ENCODE measurements at regions not wholly inside any gene's neighbourhood (a gene's known extent, or its start where the extent isn't known, plus 50 kb on each side); places are given as distances from the start of the nearest gene placed in this dataset.
"Not testable (repeated sequence)": the region's sequence is repeated elsewhere in the genome, so short reads cannot be mapped to it uniquely, and the experiment has no call there.

- H3K9me3 ChIP-seq (ENCODE audit: control insufficient read depth in 4 of 4, low read length in 3 of 4) = not testable (repeated sequence)
- WGBS = 97% methylated on average over 4 of the region's 5 CpGs
Measured at GRCh38 chr12:9543341-9543740, 64.4 kb downstream of the KLRB1 start.

GRCh38 chr12:9542827-9543226 is 64.9 kb downstream of the KLRB1 start:
- H3K36me3 ChIP-seq (ENCODE audit: control insufficient read depth in 4 of 4, insufficient read depth in 3 of 4, low read depth in 1 of 4, low read length in 3 of 4); DNase-seq (ENCODE audit: low spot score); H3K27ac ChIP-seq (ENCODE audit: low read depth in 1 of 2, low read length in 2 of 2); H3K9ac ChIP-seq (ENCODE audit: low read depth in 1 of 2, low read length in 2 of 2); H3K4me3 ChIP-seq (ENCODE audit: low read depth in 1 of 3, low read length in 3 of 3); H3K9me3 ChIP-seq (ENCODE audit: control insufficient read depth in 4 of 4, low read length in 3 of 4); H3K27me3 ChIP-seq (ENCODE audit: control insufficient read depth in 4 of 4, insufficient read depth in 4 of 4, low read length in 3 of 4); H3K4me1 ChIP-seq (ENCODE audit: control insufficient read depth in 4 of 4, insufficient read depth in 4 of 4, low read length in 3 of 4): not testable (repeated sequence)
- 89% methylated on average over 2 of the region's 3 CpGs for WGBS

More at GRCh38 chr12:9543341-9543740, 64.4 kb downstream of the KLRB1 start:
- H3K27ac ChIP-seq (ENCODE audit: low read depth in 1 of 2, low read length in 2 of 2); H3K4me3 ChIP-seq (ENCODE audit: low read depth in 1 of 3, low read length in 3 of 3); DNase-seq (ENCODE audit: low spot score); H3K4me1 ChIP-seq (ENCODE audit: control insufficient read depth in 4 of 4, insufficient read depth in 4 of 4, low read length in 3 of 4); H3K9ac ChIP-seq (ENCODE audit: low read depth in 1 of 2, low read length in 2 of 2); H3K36me3 ChIP-seq (ENCODE audit: control insufficient read depth in 4 of 4, insufficient read depth in 3 of 4, low read depth in 1 of 4, low read length in 3 of 4); H3K27me3 ChIP-seq (ENCODE audit: control insufficient read depth in 4 of 4, insufficient read depth in 4 of 4, low read length in 3 of 4): not testable (repeated sequence)

- 88% methylated on average over 1 of the region's 1 CpG for WGBS
- DNase-seq (ENCODE audit: low spot score); H3K27ac ChIP-seq (ENCODE audit: low read depth in 1 of 2, low read length in 2 of 2); H3K4me1 ChIP-seq (ENCODE audit: control insufficient read depth in 4 of 4, insufficient read depth in 4 of 4, low read length in 3 of 4); H3K9ac ChIP-seq (ENCODE audit: low read depth in 1 of 2, low read length in 2 of 2); H3K36me3 ChIP-seq (ENCODE audit: control insufficient read depth in 4 of 4, insufficient read depth in 3 of 4, low read depth in 1 of 4, low read length in 3 of 4); H3K9me3 ChIP-seq (ENCODE audit: control insufficient read depth in 4 of 4, low read length in 3 of 4); H3K4me3 ChIP-seq (ENCODE audit: low read depth in 1 of 3, low read length in 3 of 3); H3K27me3 ChIP-seq (ENCODE audit: control insufficient read depth in 4 of 4, insufficient read depth in 4 of 4, low read length in 3 of 4): not testable (repeated sequence)
Measured at GRCh38 chr12:9515925-9516324, 91.8 kb downstream of the KLRB1 start.

GRCh38 chr12:9512695-9513094 is 95.0 kb downstream of the KLRB1 start:
- WGBS = 87% methylated on average over 5 of the region's 5 CpGs

GRCh38 chr12:9510392-9511011 is 97.2 kb downstream of the KLRB1 start:
- DNase-seq (ENCODE audit: low spot score) = not testable (repeated sequence)
- WGBS = 98% methylated on average over 1 of the region's 1 CpG

More at GRCh38 chr12:9512695-9513094, 95.0 kb downstream of the KLRB1 start:
- not testable (repeated sequence) for H3K27ac ChIP-seq (ENCODE audit: low read depth in 1 of 2, low read length in 2 of 2); H3K27me3 ChIP-seq (ENCODE audit: control insufficient read depth in 4 of 4, insufficient read depth in 4 of 4, low read length in 3 of 4); H3K9me3 ChIP-seq (ENCODE audit: control insufficient read depth in 4 of 4, low read length in 3 of 4); H3K4me1 ChIP-seq (ENCODE audit: control insufficient read depth in 4 of 4, insufficient read depth in 4 of 4, low read length in 3 of 4); H3K9ac ChIP-seq (ENCODE audit: low read depth in 1 of 2, low read length in 2 of 2); DNase-seq (ENCODE audit: low spot score); H3K4me3 ChIP-seq (ENCODE audit: low read depth in 1 of 3, low read length in 3 of 3); H3K36me3 ChIP-seq (ENCODE audit: control insufficient read depth in 4 of 4, insufficient read depth in 3 of 4, low read depth in 1 of 4, low read length in 3 of 4)

GRCh38 chr12:9509464-9510161 is 98.1 kb downstream of the KLRB1 start:
- Histone ChIP-seq H3K9ac (ENCODE audit: low read depth in 1 of 2, low read length in 2 of 2) (no peak overlapping the region), H3K4me1 (ENCODE audit: control insufficient read depth in 4 of 4, insufficient read depth in 4 of 4, low read length in 3 of 4) (no peaks in the 10 kb centered on the region), H3K36me3 (ENCODE audit: control insufficient read depth in 4 of 4, insufficient read depth in 3 of 4, low read depth in 1 of 4, low read length in 3 of 4) (no peaks in the 10 kb centered on the region), H3K4me3 (ENCODE audit: low read depth in 1 of 3, low read length in 3 of 3) (no peak overlapping the region), H3K9me3 (ENCODE audit: control insufficient read depth in 4 of 4, low read length in 3 of 4) (no peaks in the 10 kb centered on the region), H3K27ac (ENCODE audit: low read depth in 1 of 2, low read length in 2 of 2) (no peak overlapping the region), H3K27me3 (ENCODE audit: control insufficient read depth in 4 of 4, insufficient read depth in 4 of 4, low read length in 3 of 4) (no peaks in the 10 kb centered on the region)
- DNase-seq (ENCODE audit: low spot score) = no peak
- 74% methylated on average over 3 of the region's 3 CpGs for WGBS
- TF ChIP-seq RXRA (IDR thresholded peaks at IDR 0.05) (no peak), HNF4A (conservative IDR thresholded peaks at IDR 0.05) (no peak), REST (IDR thresholded peaks at IDR 0.05) (no peak), GABPA (IDR thresholded peaks at IDR 0.05 in 1 of 2, conservative IDR thresholded peaks at IDR 0.05 in 1 of 2) (no peak), SP1 (IDR thresholded peaks at IDR 0.05) (no peak), CTCF (IDR thresholded peaks at IDR 0.05; ENCODE audit: low read depth, low read length, missing input control) (no peak), FOXA2 (IDR thresholded peaks at IDR 0.05) (no peak)

More at GRCh38 chr12:9510392-9511011, 97.2 kb downstream of the KLRB1 start:
- H3K27ac ChIP-seq (ENCODE audit: low read depth in 1 of 2, low read length in 2 of 2); H3K9ac ChIP-seq (ENCODE audit: low read depth in 1 of 2, low read length in 2 of 2); H3K9me3 ChIP-seq (ENCODE audit: control insufficient read depth in 4 of 4, low read length in 3 of 4); H3K4me1 ChIP-seq (ENCODE audit: control insufficient read depth in 4 of 4, insufficient read depth in 4 of 4, low read length in 3 of 4); H3K27me3 ChIP-seq (ENCODE audit: control insufficient read depth in 4 of 4, insufficient read depth in 4 of 4, low read length in 3 of 4); H3K4me3 ChIP-seq (ENCODE audit: low read depth in 1 of 3, low read length in 3 of 3); H3K36me3 ChIP-seq (ENCODE audit: control insufficient read depth in 4 of 4, insufficient read depth in 3 of 4, low read depth in 1 of 4, low read length in 3 of 4): not testable (repeated sequence)
